Liver (tissue), 3 donors: ENCODE measurements at regions not wholly inside any gene's neighbourhood (a gene's known extent, or its start where the extent isn't known, plus 50 kb on each side); places are given as distances from the start of the nearest gene placed in this dataset.
"Not testable (repeated sequence)": the region's sequence is repeated elsewhere in the genome, so short reads cannot be mapped to it uniquely, and the experiment has no call there.

ENCODE experiments used
- GABPA ChIP-seq, 2 donors: IDR thresholded peaks in 1 of 2; conservative IDR thresholded peaks in 1 of 2; 2 replicates each; pipeline ENCODE4 v1.6.1; 2016; ENCODE audit warnings: antibody characterized with exemption in 2 of 2, mild to moderate bottlenecking in 1 of 2, moderate library complexity in 1 of 2
- YY1 ChIP-seq: IDR thresholded peaks from 2 replicates; pipeline ENCODE4 v1.6.1; 2016; ENCODE audit warnings: antibody characterized with exemption, mild to moderate bottlenecking
- TF ChIP-seq, protein P1 (sequence below): IDR thresholded peaks from 2 replicates; pipeline ENCODE4 v1.6.1; 2016; ENCODE audit warnings: antibody characterized with exemption
- TF ChIP-seq, protein P2 (sequence below): fragments of 150-350 bp; IDR thresholded peaks from 2 replicates; pipeline ENCODE4 v1.5.1; 2017; ENCODE audit warnings: improper control_type of control experiment, low read depth, low read length; ENCODE audit not compliant: missing input control
- TF ChIP-seq, protein P3 (sequence below): IDR thresholded peaks from 2 replicates; pipeline ENCODE4 v1.6.1; 2016; ENCODE audit warnings: antibody characterized with exemption
- donor health status: healthy.
- donor health status: healthy.

DNA sequence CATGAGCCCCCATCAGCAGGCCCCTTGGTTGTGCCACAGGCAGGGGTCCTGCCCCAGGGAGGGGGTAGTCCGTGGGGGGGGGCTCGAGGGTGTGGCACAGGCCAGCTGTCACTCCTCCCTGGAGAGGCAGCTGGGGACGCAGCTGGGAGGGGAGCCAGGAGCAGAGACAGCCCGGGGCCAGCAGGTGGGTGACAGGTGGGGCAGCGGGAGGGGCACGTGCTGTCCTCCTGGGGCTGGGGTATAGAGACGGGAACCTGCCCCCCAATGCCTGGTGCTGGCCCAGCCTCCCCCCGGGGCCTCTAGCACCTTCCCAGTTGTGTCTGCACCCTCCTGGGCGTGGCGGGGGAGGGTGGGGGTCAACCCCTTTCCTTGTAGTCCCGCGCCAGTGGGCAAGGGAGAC is 2966.9 kb downstream of the RPIA start:
- TF ChIP-seq GABPA (IDR thresholded peaks at IDR 0.05 in 1 of 2, conservative IDR thresholded peaks at IDR 0.05 in 1 of 2); YY1: not testable (repeated sequence)
- TF ChIP-seq, protein P1, sequence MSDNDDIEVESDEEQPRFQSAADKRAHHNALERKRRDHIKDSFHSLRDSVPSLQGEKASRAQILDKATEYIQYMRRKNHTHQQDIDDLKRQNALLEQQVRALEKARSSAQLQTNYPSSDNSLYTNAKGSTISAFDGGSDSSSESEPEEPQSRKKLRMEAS, result not testable (repeated sequence)
- TF ChIP-seq, protein P2, sequence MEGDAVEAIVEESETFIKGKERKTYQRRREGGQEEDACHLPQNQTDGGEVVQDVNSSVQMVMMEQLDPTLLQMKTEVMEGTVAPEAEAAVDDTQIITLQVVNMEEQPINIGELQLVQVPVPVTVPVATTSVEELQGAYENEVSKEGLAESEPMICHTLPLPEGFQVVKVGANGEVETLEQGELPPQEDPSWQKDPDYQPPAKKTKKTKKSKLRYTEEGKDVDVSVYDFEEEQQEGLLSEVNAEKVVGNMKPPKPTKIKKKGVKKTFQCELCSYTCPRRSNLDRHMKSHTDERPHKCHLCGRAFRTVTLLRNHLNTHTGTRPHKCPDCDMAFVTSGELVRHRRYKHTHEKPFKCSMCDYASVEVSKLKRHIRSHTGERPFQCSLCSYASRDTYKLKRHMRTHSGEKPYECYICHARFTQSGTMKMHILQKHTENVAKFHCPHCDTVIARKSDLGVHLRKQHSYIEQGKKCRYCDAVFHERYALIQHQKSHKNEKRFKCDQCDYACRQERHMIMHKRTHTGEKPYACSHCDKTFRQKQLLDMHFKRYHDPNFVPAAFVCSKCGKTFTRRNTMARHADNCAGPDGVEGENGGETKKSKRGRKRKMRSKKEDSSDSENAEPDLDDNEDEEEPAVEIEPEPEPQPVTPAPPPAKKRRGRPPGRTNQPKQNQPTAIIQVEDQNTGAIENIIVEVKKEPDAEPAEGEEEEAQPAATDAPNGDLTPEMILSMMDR, result not testable (repeated sequence)
- TF ChIP-seq, protein P3, sequence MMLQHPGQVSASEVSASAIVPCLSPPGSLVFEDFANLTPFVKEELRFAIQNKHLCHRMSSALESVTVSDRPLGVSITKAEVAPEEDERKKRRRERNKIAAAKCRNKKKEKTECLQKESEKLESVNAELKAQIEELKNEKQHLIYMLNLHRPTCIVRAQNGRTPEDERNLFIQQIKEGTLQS, result not testable (repeated sequence)
